SIG-M5 (cell line): ENCODE measurements at regions not wholly inside any gene's neighbourhood (a gene's known extent, or its start where the extent isn't known, plus 50 kb on each side); places are given as distances from the start of the nearest gene placed in this dataset.
"Not testable (repeated sequence)": the region's sequence is repeated elsewhere in the genome, so short reads cannot be mapped to it uniquely, and the experiment has no call there.

Experiments used
- DNase-seq: peaks from one replicate; lab custom pipeline; 2025; lab: John Stamatoyannopoulos, UW

DNA sequence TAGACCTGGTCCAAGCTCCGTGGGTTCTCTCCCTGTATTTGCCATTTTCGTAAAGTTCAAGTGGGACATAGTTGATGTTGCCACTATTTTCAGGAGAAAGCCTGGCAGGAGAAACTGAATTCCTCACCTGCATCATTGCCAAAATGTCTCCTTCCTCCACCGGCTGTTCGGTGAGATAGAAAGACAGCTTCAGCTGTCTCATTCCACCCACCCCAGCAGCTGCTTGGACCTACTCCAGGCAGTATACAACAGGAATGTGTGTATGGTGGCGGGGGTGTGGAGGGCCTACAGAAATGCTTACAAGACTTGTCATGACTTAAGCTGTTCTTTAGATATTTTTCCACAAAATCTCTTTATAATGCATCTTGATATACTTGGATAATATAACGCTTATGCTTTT, 132.7 kb upstream of the RAP2B start:
- DNase-seq: no peak

DNA sequence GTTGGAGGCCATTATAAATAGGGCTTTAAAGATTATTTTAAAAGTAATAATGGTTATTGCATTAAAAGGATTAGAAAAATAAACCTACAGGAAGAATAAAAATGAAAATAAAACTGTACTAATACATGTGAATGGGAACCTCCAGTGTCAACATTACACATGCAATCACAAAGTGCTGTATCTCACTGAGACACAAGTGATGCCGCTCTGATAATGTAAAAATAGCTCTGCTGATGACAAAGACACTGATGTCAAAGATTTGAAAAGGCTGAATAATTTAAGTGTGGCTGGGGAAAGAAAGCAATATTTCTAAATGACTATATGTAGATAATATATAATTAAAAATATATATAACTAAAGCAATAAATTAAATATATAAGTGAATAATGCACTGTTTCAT, 129.1 kb upstream of the RAP2B start:
- DNase-seq: no peak

DNA sequence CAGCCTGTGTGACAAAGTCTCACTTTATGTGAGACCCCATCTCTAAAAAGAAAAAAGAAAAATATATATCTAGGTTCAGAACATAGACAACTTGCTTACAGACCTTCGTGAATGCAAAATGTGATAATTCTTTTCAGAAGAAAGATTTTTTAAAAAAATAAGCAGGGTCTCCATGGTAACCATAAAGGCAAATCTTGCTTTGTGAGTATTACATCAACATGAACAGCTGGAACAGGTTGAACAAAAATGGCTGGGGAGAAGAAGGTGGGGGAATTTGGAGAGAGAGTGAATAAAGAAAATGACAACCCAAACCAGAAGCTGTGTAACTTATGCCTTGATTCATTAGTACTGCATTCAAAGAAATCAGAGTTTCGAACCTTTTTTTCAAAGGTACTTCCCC, 125.2 kb upstream of the RAP2B start:
- DNase-seq: no peak

DNA sequence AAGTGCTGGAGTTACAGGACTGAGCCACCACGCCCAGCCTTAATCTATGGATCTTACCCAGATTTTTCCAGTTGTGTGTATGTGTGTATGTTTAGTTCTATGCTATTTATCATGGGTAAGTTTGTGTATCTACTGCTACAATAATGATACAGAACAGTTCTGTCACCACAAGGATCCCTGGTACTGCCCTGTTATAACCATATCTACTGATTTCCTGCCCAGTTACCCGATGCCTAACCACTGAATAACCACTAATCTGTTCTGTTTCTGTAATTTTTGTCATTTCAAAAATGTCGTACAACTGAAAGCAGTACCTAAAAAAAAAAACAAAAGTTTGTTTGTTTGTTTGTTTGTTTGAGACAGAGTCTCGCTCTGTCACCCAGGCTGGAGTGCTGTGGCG, 123.7 kb upstream of the RAP2B start:
- no peak for DNase-seq

DNA sequence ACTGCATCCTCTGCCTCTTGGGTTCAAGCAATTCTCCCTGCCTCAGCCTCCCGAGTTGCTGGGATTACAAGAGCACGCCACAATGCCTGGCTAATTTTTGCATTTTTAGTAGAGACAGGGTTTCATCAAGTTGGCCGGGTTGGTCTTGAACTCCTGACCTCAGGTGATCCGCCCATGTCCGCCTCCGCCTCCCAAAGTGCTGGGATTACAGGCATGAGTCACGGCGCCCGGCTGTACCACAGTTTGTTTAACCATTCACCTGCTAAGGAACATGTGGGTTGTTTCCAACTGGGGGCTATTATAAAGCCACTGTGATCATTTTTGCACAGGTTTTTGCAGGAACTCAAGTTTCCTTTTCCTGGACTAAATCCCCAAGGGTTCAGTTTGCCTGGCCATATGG, 123.2 kb upstream of the RAP2B start:
- DNase-seq: no peak

DNA sequence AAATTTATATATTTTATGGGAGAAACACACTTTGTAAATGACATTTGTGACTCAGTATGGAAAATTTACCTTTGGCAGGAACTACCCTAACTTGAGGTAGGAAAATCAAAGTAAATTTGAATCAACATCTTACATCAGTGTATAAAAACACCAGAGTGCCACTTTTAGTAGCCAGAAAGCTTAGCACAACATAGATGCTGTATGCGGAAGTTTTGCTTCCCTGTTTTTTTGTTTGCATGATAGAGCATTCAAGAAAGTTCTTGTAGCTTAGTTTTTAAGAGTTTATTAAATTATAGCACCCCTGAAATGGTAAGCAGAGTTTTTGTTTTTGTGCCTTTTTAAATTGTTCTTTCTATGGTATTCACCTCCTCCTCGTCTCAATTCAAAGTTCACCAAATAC, 120.8 kb upstream of the RAP2B start:
- DNase-seq: no peak

DNA sequence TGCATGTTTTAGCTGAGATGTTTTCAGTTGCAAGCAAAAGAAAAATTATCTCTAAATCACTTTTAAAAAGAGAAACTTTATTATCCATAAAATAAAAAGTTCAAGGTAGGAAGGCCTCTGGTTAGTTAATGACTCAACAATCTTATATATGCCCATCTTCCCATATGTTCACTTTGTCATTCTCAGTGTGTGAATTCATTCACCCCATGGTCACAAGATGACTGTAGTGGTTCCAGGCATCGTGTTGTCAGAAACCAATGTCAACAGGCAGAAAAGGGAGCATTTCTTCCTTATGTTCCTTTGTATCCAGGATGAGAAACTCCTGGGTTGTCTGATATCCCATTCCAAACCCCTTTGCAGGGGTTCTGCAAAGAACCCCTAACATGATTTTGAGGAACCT, 119.9 kb upstream of the RAP2B start:
- DNase-seq: no peak

DNA sequence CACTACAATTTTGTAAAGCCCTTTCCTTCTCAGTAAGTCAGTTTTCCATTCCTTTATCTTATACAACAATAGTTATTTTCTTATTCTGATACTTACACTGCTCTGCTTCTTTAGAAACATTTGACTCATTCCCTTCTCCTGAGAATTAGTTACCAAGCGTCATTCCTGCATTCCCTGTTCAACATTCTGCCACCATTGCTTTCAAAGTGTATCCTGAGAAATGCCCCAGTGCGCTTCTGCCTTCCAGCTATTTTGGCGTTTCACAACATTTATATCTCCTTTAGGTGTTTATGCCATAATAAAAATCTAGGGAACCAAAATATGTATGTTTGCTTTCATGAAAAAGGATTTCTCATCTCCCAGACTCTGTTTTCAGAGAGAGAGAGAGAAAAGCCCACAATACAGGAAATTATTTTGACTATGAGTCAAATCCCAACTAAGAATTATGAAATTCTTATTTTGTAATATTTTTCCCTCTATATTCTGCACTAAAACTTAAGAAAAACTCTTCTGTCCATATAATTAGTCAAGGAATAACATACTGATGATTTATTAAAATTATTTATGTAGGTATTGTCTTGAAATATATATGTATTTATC, 118.2 kb upstream of the RAP2B start:
- DNase-seq: no peak

DNA sequence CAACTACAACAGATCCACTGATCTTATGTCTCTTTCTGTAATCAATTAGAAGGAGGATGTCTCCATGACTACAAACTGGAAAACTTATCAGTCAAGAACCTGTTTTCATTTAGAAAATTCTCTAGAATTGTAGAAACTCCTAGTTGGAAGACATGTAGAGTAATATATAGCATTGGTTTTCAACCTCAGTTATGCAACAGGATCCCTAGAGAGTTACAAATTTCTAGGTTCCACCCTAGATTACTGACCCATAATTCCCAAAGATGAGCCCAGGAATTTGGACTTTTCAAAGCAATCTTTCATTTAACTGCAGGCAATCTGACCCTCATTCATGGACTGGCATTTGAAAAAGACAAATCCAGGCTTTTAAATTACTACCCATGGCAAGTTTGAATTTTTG, 116.9 kb upstream of the RAP2B start:
- no peak for DNase-seq

DNA sequence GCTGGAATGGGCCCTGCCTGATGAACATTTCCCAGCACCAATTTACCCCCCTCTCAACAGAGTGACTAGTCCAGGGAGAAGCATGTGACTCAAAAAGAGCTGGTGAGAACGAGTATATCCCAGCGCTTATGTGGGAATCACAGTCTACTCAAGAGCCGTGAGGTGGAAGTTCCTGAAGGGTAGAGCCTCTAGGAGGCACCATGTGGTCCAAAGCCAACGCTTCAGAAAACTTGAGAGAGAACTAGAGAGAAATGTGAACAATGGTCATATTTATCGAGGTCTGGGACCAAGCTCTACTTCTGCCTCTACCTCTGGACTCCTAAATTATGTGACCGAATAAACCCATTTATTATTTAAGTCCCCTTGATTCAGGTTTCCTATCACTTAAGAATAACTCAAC, 111.0 kb upstream of the RAP2B start:
- DNase-seq: no peak

DNA sequence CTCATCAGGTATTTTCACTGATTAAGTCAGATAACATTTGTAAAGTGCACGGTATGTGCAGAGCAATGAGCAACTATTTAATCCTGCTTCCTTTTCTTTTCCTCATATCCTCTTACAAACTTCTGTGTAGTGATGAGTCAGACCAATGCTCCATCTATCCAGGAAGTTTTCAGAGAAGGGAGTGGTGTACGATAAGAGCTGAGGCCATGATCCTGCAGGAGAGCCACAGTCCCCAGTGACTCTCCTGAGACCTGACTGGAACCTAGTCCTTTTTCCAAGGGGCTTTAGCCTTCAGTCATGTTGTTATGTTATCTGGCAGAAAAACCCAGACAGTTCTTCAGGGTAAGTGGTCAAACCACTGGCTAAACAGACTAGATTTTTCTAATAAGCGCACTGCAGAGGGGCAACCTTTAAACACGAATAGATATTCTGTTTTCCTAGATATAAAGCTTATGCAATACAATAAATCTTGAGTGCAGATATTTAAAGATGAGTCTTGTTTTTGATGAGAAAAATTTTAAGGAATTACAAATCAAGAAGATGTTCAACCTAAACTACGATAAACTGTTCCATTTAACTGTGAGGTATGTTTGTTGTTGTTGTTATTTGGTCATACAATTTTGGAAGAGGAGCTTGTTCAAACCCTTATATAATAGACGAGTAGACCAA, 110.5 kb upstream of the RAP2B start:
- DNase-seq: no peak

DNA sequence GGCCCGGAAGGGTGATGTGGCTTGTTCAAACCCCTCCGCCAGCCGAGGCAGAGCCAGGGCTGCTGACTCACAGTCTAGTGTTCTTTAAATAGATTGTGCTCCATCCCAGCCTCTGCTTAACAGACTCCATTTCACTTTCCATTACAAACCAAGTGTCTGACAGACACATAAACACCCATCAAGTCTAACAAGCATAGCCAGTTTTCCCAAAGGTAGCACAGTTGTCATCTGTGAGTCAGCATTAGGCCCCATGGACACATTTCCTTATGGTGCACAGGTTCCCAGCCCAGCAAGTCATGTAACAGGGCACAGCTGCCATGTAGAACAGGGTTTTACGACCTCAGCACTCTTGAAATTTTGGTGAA, 109.9 kb upstream of the RAP2B start:
- peak; percentile 19 for DNase-seq

DNA sequence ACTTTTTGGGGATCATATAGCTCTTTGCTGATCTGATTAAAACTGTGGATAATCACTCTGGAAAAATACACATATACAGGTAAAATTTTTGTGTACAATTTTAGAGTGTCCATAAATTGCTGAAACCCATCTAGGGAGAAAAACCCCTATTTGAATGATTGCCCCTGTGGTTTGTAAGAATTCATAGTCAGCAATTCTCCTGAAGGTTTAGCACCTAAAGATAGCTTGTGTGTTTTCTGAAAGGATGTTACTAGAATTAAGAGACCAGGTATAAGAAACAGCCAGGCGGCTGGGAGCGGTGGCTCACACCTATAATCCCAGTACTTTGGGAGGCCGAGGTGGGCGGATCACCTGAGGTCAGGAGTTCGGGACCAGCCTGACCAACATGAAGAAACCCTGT, 106.8 kb upstream of the RAP2B start:
- DNase-seq: no peak

DNA sequence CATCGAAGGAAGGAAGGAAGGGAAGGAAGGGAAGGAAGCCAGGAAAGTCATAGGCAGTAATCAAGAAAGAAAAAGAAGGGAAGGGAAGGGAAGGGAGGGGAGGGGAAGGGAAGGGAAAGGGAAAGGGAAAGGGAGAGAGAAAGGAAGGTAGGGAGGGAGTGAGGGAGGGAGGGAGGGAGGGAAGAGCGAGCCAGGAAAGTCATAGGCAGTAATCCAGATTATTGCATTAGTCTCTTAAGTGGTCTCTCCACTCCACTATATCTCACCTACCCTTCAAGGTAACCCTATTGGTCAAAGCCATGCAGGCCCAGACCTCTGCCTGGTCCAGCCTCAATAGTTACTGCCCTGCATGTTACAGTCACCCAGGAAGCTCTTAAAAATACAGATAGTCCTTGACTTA, 106.2 kb upstream of the RAP2B start:
- DNase-seq: no peak

DNA sequence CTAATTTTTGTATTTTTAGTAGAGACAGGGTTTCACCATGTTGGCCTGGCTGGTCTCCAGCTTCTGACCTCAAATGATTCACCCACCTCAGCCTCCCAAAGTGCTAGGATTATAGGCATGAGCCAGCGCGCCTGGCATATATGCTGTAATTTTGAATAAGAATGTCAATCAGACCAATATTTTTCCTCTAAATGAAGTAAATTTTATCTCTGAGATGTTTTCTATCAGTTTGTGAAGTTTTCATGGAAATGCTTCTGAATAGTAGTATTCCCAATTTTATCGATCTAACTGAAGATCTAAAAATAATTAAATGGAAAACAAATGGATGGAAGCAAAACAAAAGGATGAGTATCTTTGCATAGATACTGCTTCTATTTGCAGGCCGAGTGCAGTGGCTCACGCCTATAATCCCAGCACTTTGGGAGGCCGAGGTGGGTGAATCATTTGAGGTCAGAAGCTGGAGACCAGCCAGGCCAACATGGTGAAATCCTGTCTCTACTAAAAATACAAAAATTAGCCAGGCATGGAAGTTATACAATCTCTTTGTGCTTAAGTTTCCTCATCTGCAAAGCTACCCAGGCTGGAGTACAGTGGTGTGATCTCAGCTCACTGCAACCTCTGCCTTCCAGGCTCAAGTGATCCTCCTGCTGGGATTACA, 103.9 kb upstream of the RAP2B start:
- not testable (repeated sequence) for DNase-seq

DNA sequence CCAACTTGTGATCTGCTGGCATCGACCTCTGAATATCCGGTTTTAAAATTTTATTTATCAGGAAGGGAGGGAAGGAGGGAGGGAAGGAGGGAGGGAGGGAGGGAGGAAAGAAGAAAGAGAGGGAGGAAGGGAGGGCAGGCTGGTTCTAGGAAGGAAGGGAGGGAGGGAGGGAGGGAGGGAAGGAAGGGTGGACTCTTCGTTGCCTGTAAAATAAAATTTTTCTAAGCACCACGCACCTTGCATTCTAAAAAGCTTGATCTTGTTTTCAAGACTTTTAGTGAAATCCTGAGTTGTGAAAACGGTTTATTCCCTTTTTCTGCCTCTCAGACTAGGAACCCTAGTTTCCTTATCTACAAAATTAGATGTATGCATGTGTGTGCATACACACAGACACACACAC, 101.7 kb upstream of the RAP2B start:
- no peak for DNase-seq

DNA sequence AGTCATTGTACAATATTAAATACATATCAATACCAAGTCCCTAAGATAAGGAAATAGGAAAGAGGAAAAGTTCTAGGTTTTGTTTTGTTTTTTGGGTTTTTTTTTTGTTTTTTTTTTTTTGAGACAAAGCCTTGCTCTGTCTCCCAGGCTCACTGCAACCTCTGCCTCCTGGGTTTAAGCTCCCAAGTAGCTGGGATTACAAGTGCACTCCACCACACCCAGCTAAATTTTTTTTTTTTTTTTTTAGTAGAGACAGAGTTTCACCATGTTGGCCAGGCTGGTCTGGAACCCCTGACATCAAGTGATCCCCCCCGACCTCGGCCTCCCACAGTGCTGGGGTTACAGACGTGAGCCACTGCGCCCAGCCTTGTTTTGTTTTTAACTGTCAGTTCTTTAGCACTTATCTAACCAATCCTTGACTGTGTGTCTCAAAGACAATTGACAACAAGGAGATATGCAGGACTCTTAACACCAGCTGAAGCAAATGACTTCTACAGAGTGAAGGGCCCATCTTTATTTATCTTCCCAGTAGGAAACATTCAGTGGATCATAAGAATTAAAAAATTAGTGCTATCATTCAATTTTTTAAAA, 100.0 kb upstream of the RAP2B start:
- no peak for DNase-seq

DNA sequence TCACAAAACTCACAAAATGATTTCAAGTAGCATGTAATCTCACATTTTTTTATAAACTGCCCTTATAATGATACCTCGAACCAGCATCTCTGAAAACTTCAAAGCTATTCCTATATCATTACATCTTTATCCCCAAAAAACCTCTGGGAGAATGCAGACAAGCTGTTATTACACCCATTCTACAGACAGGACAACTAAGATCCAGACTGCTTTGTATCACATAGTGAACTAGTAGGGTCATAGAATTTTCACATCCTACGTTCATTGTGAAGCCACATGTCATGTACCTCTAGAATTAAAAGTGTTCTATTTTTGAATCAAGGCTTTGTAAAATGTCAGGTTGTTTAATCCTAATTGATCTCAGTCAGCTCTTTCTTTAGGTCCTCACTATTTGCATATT, 98.7 kb upstream of the RAP2B start:
- DNase-seq: no peak

DNA sequence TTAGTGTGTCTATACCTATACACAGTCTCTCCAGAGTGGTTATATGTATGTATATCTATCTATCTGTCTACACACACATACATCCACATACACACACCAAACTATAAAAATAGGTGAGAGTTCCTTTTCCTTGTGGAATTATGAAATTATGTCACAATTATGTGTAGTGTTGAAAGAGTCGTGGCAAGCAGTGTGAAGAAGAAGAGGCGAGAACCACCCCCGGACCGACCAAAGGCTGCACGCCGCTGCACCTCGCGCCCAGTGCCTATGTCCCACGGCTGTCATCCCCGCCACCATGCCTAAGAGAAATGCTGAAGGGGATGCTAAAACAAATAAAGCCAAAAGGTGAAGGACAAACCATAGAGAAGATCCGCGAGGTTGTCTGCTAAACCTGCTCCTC, 95.0 kb upstream of the RAP2B start:
- DNase-seq: no peak

DNA sequence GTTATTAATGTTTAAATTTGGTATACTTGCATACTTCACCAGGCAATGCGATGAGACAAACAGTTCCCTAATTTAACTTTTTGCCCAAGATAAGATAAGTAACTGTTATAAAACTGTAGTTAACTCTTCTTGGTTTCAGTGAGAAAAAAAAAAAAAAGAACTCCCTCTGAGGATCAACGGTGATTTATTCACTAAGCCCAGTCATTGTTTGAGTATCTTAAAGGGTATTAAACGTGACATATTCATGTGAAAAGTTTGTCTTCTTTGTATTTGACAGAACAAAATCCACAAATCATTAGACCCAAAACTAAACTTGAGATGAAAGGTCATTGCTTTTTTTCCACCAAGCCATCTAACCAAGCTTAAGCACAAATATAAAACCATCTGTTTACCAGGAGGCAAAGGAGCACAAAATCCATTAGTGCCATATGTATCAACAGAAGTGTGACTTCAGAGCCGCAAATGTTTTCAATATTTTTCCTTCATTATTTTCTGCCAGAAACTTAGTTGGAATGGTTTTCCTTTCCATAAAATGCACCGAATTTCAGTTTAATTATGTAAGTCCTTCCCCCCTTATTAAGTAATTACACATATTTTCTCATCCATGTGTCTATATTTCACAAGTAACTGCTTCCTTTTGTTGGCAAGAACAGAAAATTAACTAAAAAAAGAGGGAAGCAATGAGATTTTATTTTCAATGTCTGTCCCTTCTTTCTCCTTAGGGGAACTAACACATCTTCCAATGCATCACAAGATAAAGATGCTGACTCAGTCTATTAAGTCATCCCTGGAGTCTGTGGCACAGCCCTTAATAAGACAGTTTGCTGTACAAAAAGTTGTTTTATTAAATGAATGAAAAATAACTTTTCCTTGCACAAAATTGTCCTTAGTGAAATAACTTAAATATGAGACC, 92.2 kb upstream of the RAP2B start:
- DNase-seq: no peak

DNA sequence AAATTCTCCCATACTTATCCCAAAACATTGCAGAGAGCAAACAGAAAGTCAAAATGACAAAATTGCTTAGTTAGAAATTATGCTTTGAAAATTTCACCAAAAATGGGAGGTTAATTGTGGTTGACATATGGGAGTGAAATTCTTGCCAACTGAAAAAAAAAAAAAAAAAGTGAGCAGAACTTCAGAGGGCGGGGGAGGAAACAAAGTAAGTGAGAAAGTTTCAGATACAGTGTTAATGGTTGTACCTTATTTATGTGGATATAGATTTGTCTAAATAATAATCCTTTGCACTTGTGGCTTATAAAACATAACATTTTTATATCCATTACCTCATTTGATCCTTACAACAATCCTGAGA, 91.5 kb upstream of the RAP2B start:
- no peak for DNase-seq

DNA sequence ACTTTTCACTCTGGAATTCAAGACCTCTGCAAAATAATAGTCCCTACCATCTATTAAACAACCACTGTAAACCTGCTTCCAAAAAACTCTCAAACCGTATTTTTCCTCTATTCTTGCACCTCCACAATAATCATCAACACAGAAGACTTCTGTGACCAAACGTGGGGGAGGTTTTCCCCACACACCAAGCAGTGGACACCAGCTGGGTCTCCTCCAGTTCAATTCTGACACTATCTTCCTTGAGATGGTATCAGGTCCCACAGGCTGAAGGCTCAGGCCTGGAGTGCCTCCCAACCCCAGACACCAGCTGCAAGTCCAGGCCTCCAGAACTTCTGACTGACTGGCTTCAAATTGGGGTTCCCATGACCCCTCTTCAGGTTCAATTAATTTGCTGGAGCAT, 89.6 kb upstream of the RAP2B start:
- no peak for DNase-seq

DNA sequence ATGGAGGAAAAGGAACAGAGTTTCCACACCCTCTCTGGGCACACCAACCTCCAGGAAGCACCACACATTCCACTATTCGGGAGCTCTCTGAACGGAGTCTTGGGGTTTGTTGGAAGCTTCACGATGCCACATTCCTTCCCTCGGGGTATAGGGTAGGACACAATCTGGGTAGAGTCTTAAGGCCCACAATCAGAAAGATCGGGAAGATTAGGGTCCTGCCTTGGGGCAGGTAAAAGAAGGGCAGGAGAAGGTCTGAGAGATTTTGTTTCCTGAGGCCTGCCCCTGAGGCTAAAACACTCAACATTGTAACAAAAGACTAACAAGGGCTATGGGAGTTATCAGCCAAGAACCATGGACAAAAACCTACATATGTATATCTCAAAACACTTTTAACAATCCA, 89.2 kb upstream of the RAP2B start:
- no peak for DNase-seq
